Aorta (tissue), 5 donors: ENCODE measurements at regions not wholly inside any gene's neighbourhood (a gene's known extent, or its start where the extent isn't known, plus 50 kb on each side); places are given as distances from the start of the nearest gene placed in this dataset.
"Not testable (repeated sequence)": the region's sequence is repeated elsewhere in the genome, so short reads cannot be mapped to it uniquely, and the experiment has no call there.

Source experiments
- ATAC-seq: fragments of 200-7000 bp; cut with Tn5 transposase; one replicate; pipeline ENCODE4 v1.9.1; 2022; ENCODE audit warnings: moderate library complexity; ENCODE audit not compliant: low FRiP score
- DNase-seq, 2 donors: peaks; one replicate each; pipeline ENCODE4 v3.0.0-alpha.2; 2020
- H3K27ac ChIP-seq, 2 donors: one replicate each; pipeline ENCODE4 v1.5.1; 2013; ENCODE audit warnings: low read length in 2 of 2, mild to moderate bottlenecking in 2 of 2, moderate library complexity in 2 of 2, control low read depth in 1 of 2, inconsistent platforms in 1 of 2, low read depth in 1 of 2
- H3K27me3 ChIP-seq, 2 donors: one replicate each; pipeline ENCODE4 v1.6.1; 2013; ENCODE audit warnings: control low read depth in 1 of 2, low read length in 1 of 2, mild to moderate bottlenecking in 1 of 2, moderate library complexity in 1 of 2; ENCODE audit not compliant: insufficient read depth in 2 of 2, control insufficient read depth in 1 of 2
- H3K36me3 ChIP-seq, 2 donors: one replicate each; pipeline ENCODE4 v1.6.1; 2013; ENCODE audit warnings: control low read depth in 1 of 2, low read length in 1 of 2, mild to moderate bottlenecking in 1 of 2; ENCODE audit not compliant: insufficient read depth in 2 of 2, control insufficient read depth in 1 of 2
- H3K4me1 ChIP-seq, 2 donors: one replicate each; pipeline ENCODE4 v1.6.1; 2013; ENCODE audit warnings: low read length in 2 of 2, control low read depth in 1 of 2, mild to moderate bottlenecking in 1 of 2, moderate library complexity in 1 of 2; ENCODE audit not compliant: insufficient read depth in 2 of 2, control insufficient read depth in 1 of 2
- H3K4me3 ChIP-seq, 2 donors: one replicate each; pipeline ENCODE4 v1.5.1; 2013; ENCODE audit warnings: low read length in 2 of 2, control low read depth in 1 of 2, mild to moderate bottlenecking in 1 of 2
- H3K9me3 ChIP-seq: one replicate; pipeline ENCODE4 v1.6.1; 2013; ENCODE audit warnings: mild to moderate bottlenecking, low read length; ENCODE audit not compliant: control insufficient read depth
- WGBS, 2 donors: extraction: QIAGEN DNeasy Blood & Tissue Kit; methylation state at CpG; one replicate each; pipeline ENCODE4 v1.1.7; 2013; 5-methylcytosine and 5-hydroxymethylcytosine counted together
- intact Hi-C, 2 donors: fragments of 100-400 bp; cut with DNase I; formaldehyde crosslinking; loops; one replicate each; pipeline versions ENCODE4 v1.14.2 to v1.15.0; 2022
- donor health status: healthy with polysubstance abuse.
- donor health status: Bipolar disorder and iron deficiency.
- donor health status: DM: no; HTN: no; CAD: no.
- donor health status: DM: no; HTN: no; CAD: no.
- donor health status: DM: yes; HTN: yes; CAD: no.

- WGBS, 2 donors, result 79 to 82% methylated on average over 1 of the region's 1 CpG
- ATAC-seq (no peak), DNase-seq (no peak)
- Histone ChIP-seq H3K27ac (no peak overlapping the region), H3K27me3 (no peaks in the 10 kb centered on the region), H3K36me3 (no peaks in the 10 kb centered on the region), H3K4me1 (no peaks in the 10 kb centered on the region), H3K4me3 (no peak overlapping the region), H3K9me3 (no peaks in the 10 kb centered on the region)
- intact Hi-C loops, result no loop called here
Observed at GRCh38 chr5:112594941-112595340, 142.7 kb upstream of the APC start.

GRCh38 chr5:112597831-112598230 lies 139.9 kb upstream of the APC start:
- Histone ChIP-seq H3K36me3 (no peaks in the 10 kb centered on the region), H3K4me1 (no peaks in the 10 kb centered on the region), H3K27me3 (no peaks in the 10 kb centered on the region), H3K4me3 (no peak overlapping the region), H3K9me3 (no peaks in the 10 kb centered on the region), H3K27ac (no peak overlapping the region)
- WGBS, 2 donors, result 39 to 54% methylated on average over 1 of the region's 1 CpG
- intact Hi-C loops, result no loop called here
- ATAC-seq (no peak), DNase-seq (no peak)

- ATAC-seq, H3K27me3 ChIP-seq, H3K9me3 ChIP-seq, H3K36me3 ChIP-seq, H3K4me3 ChIP-seq, intact Hi-C loops, H3K4me1 ChIP-seq, H3K27ac ChIP-seq, DNase-seq: not testable (repeated sequence)
- WGBS, 2 donors, result 35 to 38% methylated on average over 2 of the region's 2 CpGs
Observed at GRCh38 chr5:112600510-112600909, 137.2 kb upstream of the APC start.

GRCh38 chr5:112604732-112605630 lies 132.7 kb upstream of the APC start:
- ATAC-seq (no peak), DNase-seq (no peak)
- Histone ChIP-seq H3K27me3 (peaks cover 0 to 2% of the 10 kb centered on the region in 2 donors), H3K27ac (no peak overlapping the region), H3K9me3 (no peaks in the 10 kb centered on the region), H3K36me3 (no peaks in the 10 kb centered on the region), H3K4me1 (no peaks in the 10 kb centered on the region), H3K4me3 (no peak overlapping the region)
- intact Hi-C loops, result no loop called here
- 74% methylated on average over 2 of the region's 2 CpGs for whole genome bisulfite sequencing, 2 donors

GRCh38 chr5:112608975-112609374 lies 128.7 kb upstream of the APC start:
- Histone ChIP-seq H3K4me3 (no peak overlapping the region), H3K36me3 (no peaks in the 10 kb centered on the region), H3K4me1 (no peaks in the 10 kb centered on the region), H3K9me3 (no peaks in the 10 kb centered on the region), H3K27ac (no peak overlapping the region), H3K27me3 (peaks cover 0 to 2% of the 10 kb centered on the region in 2 donors)
- intact Hi-C loops, result no loop called here
- ATAC-seq (no peak), DNase-seq (no peak)
- WGBS, 2 donors, result 25 to 74% methylated on average over 1 of the region's 1 CpG

- peaks cover 0 to 2% of the 10 kb centered on the region in 2 donors for H3K27me3 ChIP-seq
- H3K4me3 ChIP-seq, result no peak overlapping the region
- no peaks in the 10 kb centered on the region for H3K4me1 ChIP-seq
- peaks cover 1% of the 10 kb centered on the region for H3K9me3 ChIP-seq
- H3K27ac ChIP-seq, result no peak overlapping the region
- DNase-seq (no peak), ATAC-seq (no peak)
- intact Hi-C loops, result no loop called here
- no peaks in the 10 kb centered on the region for H3K36me3 ChIP-seq
- 84 to 90% methylated on average over 4 of the region's 4 CpGs for WGBS, 2 donors
Observed at GRCh38 chr5:112612663-112613062, 125.0 kb upstream of the APC start.

GRCh38 chr5:112614285-112614684 lies 123.4 kb upstream of the APC start:
- DNase-seq (no peak), ATAC-seq (no peak)
- Histone ChIP-seq H3K4me3 (no peak overlapping the region), H3K4me1 (no peaks in the 10 kb centered on the region), H3K27me3 (peaks cover 0 to 2% of the 10 kb centered on the region in 2 donors), H3K36me3 (no peaks in the 10 kb centered on the region), H3K9me3 (peaks cover 1% of the 10 kb centered on the region), H3K27ac (no peak overlapping the region)
- intact Hi-C loops, result no loop called here
- 94 to 96% methylated on average over 4 of the region's 4 CpGs for WGBS, 2 donors

- no peaks in the 10 kb centered on the region for H3K36me3 ChIP-seq
- no peak overlapping the region for H3K4me3 ChIP-seq
- DNase-seq (no peak), ATAC-seq (no peak)
- intact Hi-C loops, result no loop called here
- H3K27ac ChIP-seq, result no peak overlapping the region
- peaks cover 0 to 2% of the 10 kb centered on the region in 2 donors for H3K27me3 ChIP-seq
- H3K9me3 ChIP-seq, result peaks cover 1% of the 10 kb centered on the region
- WGBS, 2 donors, result 44 to 56% methylated on average over 1 of the region's 1 CpG
- no peaks in the 10 kb centered on the region for H3K4me1 ChIP-seq
Observed at GRCh38 chr5:112614986-112615385, 122.7 kb upstream of the APC start.
